ENCODE measurements at regions not wholly inside any gene's neighbourhood (a gene's known extent, or its start where the extent isn't known, plus 50 kb on each side); places are given as distances from the start of the nearest gene placed in this dataset.

DNA sequence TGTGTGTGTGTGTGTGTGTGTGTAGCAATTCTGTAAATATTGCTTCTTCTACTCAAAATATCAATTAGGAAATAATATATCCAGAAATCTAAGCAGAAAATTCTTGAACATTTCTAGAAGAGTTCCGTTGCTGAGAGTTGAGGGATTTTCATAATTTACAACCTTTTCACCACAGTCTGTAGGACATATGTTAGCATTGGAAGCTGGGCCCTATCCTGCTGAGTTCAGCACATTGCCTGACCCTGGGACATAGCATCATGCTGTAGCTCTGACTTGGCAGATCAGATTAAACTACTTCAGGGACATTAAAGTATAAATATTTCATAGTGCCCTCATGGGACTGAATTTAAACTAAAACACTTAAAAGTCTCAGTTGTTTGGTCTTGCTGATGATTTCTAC, 129.2 kb upstream of the KCNH7 start:
- TF ChIP-seq EZH2 (IDR thresholded peaks at IDR 0.05; ENCODE audit: borderline replicate concordance, insufficient read depth, low read depth, low read length, poor library complexity, severe bottlenecking) (no peak), CTCF (IDR thresholded peaks at IDR 0.05) (no peak)
